ENCODE measurements at regions not wholly inside any gene's neighbourhood (a gene's known extent, or its start where the extent isn't known, plus 50 kb on each side); places are given as distances from the start of the nearest gene placed in this dataset.

DNA sequence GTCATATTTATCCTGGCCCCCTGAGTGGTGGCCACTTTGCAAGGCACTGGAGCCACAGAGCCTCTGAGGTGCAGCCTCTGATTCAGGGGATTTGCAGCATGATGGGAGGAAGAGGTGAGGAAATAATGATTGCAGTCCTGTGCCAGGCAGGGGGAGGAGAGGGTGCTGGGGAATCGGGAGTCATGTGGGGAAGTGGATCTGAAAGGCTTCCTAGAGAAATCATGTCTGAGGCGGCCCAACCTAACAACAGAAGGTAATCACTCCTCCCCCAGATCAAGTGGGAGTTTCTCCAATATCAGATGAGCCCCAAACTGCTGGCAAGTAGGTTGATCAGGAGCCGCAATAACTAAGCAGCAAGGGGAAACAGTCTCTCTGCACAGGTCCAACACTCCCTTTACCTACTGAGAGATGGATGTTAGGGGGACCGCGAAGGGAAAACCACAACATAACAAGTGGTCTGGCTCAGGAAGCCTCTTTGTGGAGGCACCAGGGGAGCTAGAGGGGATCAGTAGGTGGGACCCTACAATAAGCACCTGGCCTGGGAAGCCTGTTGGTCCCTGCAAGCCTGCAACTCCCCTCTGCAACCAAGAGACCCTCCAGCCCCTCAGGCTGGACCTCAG is 71.8 kb upstream of the NPAS2 start:
- TF ChIP-seq, protein P1, sequence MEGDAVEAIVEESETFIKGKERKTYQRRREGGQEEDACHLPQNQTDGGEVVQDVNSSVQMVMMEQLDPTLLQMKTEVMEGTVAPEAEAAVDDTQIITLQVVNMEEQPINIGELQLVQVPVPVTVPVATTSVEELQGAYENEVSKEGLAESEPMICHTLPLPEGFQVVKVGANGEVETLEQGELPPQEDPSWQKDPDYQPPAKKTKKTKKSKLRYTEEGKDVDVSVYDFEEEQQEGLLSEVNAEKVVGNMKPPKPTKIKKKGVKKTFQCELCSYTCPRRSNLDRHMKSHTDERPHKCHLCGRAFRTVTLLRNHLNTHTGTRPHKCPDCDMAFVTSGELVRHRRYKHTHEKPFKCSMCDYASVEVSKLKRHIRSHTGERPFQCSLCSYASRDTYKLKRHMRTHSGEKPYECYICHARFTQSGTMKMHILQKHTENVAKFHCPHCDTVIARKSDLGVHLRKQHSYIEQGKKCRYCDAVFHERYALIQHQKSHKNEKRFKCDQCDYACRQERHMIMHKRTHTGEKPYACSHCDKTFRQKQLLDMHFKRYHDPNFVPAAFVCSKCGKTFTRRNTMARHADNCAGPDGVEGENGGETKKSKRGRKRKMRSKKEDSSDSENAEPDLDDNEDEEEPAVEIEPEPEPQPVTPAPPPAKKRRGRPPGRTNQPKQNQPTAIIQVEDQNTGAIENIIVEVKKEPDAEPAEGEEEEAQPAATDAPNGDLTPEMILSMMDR (IDR thresholded peaks at IDR 0.05 in 2 of 3, conservative IDR thresholded peaks at IDR 0.05 in 1 of 3; ENCODE audit: control insufficient read depth in 2 of 3, extremely low read depth in 1 of 3, insufficient read depth in 1 of 3, low read depth in 3 of 3, low read length in 3 of 3): no peak
- TF ChIP-seq MXI1 (IDR thresholded peaks at IDR 0.05; ENCODE audit: low read depth, low read length): no peak

Measured in GM12878 (cell line).